ENCODE measurements at regions not wholly inside any gene's neighbourhood (a gene's known extent, or its start where the extent isn't known, plus 50 kb on each side); places are given as distances from the start of the nearest gene placed in this dataset.

DNA sequence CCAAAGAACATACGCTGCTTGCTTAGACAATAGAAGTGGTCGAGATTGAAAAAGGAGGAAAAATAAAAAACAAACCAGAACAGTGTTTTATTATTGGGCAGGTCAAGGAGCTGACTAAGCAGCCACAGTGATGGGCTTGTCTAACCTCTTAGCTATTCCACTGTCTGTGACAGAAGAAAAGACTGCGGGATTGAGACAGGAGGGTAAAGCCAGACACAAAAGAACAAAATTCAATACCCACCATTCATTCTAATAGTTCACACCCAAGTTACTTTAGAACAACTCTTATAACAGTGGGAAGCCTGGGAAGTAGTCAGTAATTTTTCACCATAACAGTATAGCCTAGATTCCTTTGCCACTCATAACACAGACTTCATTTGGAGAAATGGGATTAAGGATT is 435.4 kb downstream of the MFSD1 start:
- H3K27me3 ChIP-seq = no peaks in the 10 kb centered on the region
- no peaks in the 10 kb centered on the region for H3F3A ChIP-seq (ENCODE audit: low read depth)
- Mint-ChIP-seq H3K4me3 (no peak overlapping the region), H3K4me1 (peaks cover 6% of the 10 kb centered on the region), H3K27me3 (ENCODE audit: insufficient read depth, low read depth) (peaks cover 2% of the 10 kb centered on the region), H3K9me3 (no peaks in the 10 kb centered on the region), H3K36me3 (no peaks in the 10 kb centered on the region), H3K27ac (no peak overlapping the region)
- no peak overlapping the region for H2AFZ ChIP-seq (replicated peaks)
- TF ChIP-seq EZH2phosphoT487 (IDR thresholded peaks at IDR 0.05) (no peak), EZH2 (IDR thresholded peaks at IDR 0.05) (no peak)
- TF ChIP-seq, protein P1, sequence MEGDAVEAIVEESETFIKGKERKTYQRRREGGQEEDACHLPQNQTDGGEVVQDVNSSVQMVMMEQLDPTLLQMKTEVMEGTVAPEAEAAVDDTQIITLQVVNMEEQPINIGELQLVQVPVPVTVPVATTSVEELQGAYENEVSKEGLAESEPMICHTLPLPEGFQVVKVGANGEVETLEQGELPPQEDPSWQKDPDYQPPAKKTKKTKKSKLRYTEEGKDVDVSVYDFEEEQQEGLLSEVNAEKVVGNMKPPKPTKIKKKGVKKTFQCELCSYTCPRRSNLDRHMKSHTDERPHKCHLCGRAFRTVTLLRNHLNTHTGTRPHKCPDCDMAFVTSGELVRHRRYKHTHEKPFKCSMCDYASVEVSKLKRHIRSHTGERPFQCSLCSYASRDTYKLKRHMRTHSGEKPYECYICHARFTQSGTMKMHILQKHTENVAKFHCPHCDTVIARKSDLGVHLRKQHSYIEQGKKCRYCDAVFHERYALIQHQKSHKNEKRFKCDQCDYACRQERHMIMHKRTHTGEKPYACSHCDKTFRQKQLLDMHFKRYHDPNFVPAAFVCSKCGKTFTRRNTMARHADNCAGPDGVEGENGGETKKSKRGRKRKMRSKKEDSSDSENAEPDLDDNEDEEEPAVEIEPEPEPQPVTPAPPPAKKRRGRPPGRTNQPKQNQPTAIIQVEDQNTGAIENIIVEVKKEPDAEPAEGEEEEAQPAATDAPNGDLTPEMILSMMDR (IDR thresholded peaks at IDR 0.05) = no peak
- no peaks in the 10 kb centered on the region for H3K4me1 ChIP-seq
- H3K4me2 ChIP-seq = no peak overlapping the region
- no peaks in the 10 kb centered on the region for H4K20me1 ChIP-seq (ENCODE audit: low read depth)
- H3K27ac ChIP-seq = no peak overlapping the region
- H3K9me3 ChIP-seq (ENCODE audit: low read depth) = no peaks in the 10 kb centered on the region
- H3K36me3 ChIP-seq = no peaks in the 10 kb centered on the region
- H3K9ac ChIP-seq = no peak overlapping the region
- DNase-seq (ENCODE audit: low spot score) = no peak
- no peaks in the 10 kb centered on the region for H3K79me2 ChIP-seq (ENCODE audit: low read depth)
- H3K4me3 ChIP-seq = no peak overlapping the region

DNA sequence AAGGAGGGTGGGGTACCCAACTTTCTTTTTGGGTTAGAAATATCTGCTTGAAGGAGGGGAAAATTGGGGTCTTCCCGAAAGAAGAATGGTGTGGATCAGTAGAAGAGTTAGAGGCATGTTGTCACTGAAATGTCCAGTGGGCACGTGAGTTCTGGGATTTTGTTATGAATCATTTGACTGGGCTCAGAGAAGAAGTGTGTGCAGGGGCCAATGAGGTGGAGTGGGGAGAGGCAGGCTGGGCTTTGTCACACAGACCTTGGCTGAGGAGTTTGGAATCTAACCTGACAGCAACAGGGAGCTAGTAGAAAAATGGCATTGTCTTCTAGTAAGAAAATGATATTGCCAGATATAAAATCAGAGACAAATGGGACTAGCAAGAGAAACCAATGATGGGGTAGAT is 436.8 kb downstream of the MFSD1 start:
- Mint-ChIP-seq H3K9me3 (no peaks in the 10 kb centered on the region), H3K27ac (no peak overlapping the region), H3K36me3 (no peaks in the 10 kb centered on the region), H3K27me3 (ENCODE audit: insufficient read depth, low read depth) (no peaks in the 10 kb centered on the region), H3K4me1 (peaks cover 6% of the 10 kb centered on the region), H3K4me3 (no peak overlapping the region)
- Histone ChIP-seq H3K4me2 (no peak overlapping the region), H3K27me3 (no peaks in the 10 kb centered on the region), H3K36me3 (no peaks in the 10 kb centered on the region), H3F3A (ENCODE audit: low read depth) (no peaks in the 10 kb centered on the region), H3K27ac (no peak overlapping the region), H2AFZ (replicated peaks) (no peak overlapping the region), H3K4me1 (no peaks in the 10 kb centered on the region), H3K79me2 (ENCODE audit: low read depth) (no peaks in the 10 kb centered on the region), H4K20me1 (ENCODE audit: low read depth) (no peaks in the 10 kb centered on the region), H3K9me3 (ENCODE audit: low read depth) (no peaks in the 10 kb centered on the region), H3K9ac (no peak overlapping the region), H3K4me3 (no peak overlapping the region)
- TF ChIP-seq EZH2phosphoT487 (IDR thresholded peaks at IDR 0.05) = no peak
- no peak for TF ChIP-seq EZH2 (IDR thresholded peaks at IDR 0.05)
- TF ChIP-seq, protein P1 (IDR thresholded peaks at IDR 0.05) = no peak
- no peak for DNase-seq (ENCODE audit: low spot score)

DNA sequence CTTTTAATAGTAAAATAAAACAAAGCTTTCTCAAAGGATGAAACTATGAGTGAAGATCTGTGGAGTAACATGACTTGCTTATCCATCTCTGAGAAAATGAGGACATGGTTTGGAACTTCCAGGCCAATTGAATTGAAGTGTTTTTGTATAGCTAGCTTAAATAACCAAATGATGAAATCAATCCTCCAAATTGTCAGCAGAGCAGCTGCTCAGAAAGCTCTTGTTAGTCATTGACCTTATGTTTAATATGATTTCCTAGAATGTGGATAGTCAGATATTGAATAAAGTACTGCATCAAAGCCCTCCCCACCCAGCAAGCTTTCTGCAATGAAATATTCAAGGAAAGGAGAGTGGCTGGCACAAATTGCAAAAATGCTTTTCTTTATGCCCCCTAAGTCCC is 437.2 kb downstream of the MFSD1 start:
- H3K27ac ChIP-seq = no peak overlapping the region
- no peak overlapping the region for H3K4me2 ChIP-seq

More for the DNA sequence above, 437.2 kb downstream of the MFSD1 start:
- Histone ChIP-seq H3K27me3 (no peaks in the 10 kb centered on the region), H3K9ac (no peak overlapping the region), H3K79me2 (ENCODE audit: low read depth) (no peaks in the 10 kb centered on the region), H4K20me1 (ENCODE audit: low read depth) (no peaks in the 10 kb centered on the region), H3K36me3 (no peaks in the 10 kb centered on the region), H3K4me1 (no peaks in the 10 kb centered on the region), H3K4me3 (no peak overlapping the region), H2AFZ (replicated peaks) (no peak overlapping the region), H3F3A (ENCODE audit: low read depth) (no peaks in the 10 kb centered on the region), H3K9me3 (ENCODE audit: low read depth) (no peaks in the 10 kb centered on the region)
- Mint-ChIP-seq H3K36me3 (no peaks in the 10 kb centered on the region), H3K27ac (no peak overlapping the region), H3K27me3 (ENCODE audit: insufficient read depth, low read depth) (no peaks in the 10 kb centered on the region), H3K9me3 (no peaks in the 10 kb centered on the region), H3K4me3 (no peak overlapping the region), H3K4me1 (peaks cover 6% of the 10 kb centered on the region)
- TF ChIP-seq, protein P1 (IDR thresholded peaks at IDR 0.05) = no peak
- no peak for TF ChIP-seq EZH2 (IDR thresholded peaks at IDR 0.05)
- no peak for TF ChIP-seq EZH2phosphoT487 (IDR thresholded peaks at IDR 0.05)
- DNase-seq (ENCODE audit: low spot score) = no peak
